GM19468 (cell line): ENCODE measurements at regions not wholly inside any gene's neighbourhood (a gene's known extent, or its start where the extent isn't known, plus 50 kb on each side); places are given as distances from the start of the nearest gene placed in this dataset.
A peak's percentile ranks its signal among the peaks of the same experiment; 100 is the strongest.

Source experiments
- ATAC-seq: cut with Tn5 transposase; IDR thresholded peaks from one replicate; pipeline ENCODE4 v1.9.1; 2021; ENCODE audit warnings: mild to moderate bottlenecking, moderate library complexity, moderate number of reproducible peaks; ENCODE audit not compliant: unreplicated experiment; ENCODE audit errors: extremely low read depth

GRCh38 chr2:221107424-221107823, 464.7 kb downstream of the EPHA4 start:
- no peak for ATAC-seq

GRCh38 chr2:221109552-221109951, 462.6 kb downstream of the EPHA4 start:
- ATAC-seq, result peak; percentile 74

- ATAC-seq, result no peak
These were observed 460.4 kb downstream of the EPHA4 start for GRCh38 chr2:221111739-221112138.

GRCh38 chr2:221112744-221113143, 459.4 kb downstream of the EPHA4 start:
- ATAC-seq, result no peak

- ATAC-seq, result no peak
These were observed 456.2 kb downstream of the EPHA4 start for GRCh38 chr2:221115944-221116343.

GRCh38 chr2:221120643-221121042, 451.5 kb downstream of the EPHA4 start:
- peak; percentile 98 for ATAC-seq

GRCh38 chr2:221123396-221123795, 448.7 kb downstream of the EPHA4 start:
- no peak for ATAC-seq

- ATAC-seq, result no peak
These were observed 447.4 kb downstream of the EPHA4 start for GRCh38 chr2:221124532-221125240.

- ATAC-seq, result no peak
These were observed 446.4 kb downstream of the EPHA4 start for GRCh38 chr2:221125691-221126090.

GRCh38 chr2:221129657-221130056, 442.4 kb downstream of the EPHA4 start:
- ATAC-seq, result no peak

- ATAC-seq, result no peak
These were observed 441.7 kb downstream of the EPHA4 start for GRCh38 chr2:221130431-221130830.

- ATAC-seq, result no peak
These were observed 438.2 kb downstream of the EPHA4 start for GRCh38 chr2:221133941-221134340.

- no peak for ATAC-seq
These were observed 437.4 kb downstream of the EPHA4 start for GRCh38 chr2:221134718-221135117.

GRCh38 chr2:221135699-221136098, 436.4 kb downstream of the EPHA4 start:
- ATAC-seq, result no peak

GRCh38 chr2:221137385-221137784, 434.7 kb downstream of the EPHA4 start:
- no peak for ATAC-seq

- ATAC-seq, result no peak
These were observed 429.8 kb downstream of the EPHA4 start for GRCh38 chr2:221142341-221142740.

GRCh38 chr2:221143231-221143630, 428.9 kb downstream of the EPHA4 start:
- ATAC-seq, result no peak

GRCh38 chr2:221144909-221145308, 427.2 kb downstream of the EPHA4 start:
- no peak for ATAC-seq

GRCh38 chr2:221145396-221145795, 426.7 kb downstream of the EPHA4 start:
- ATAC-seq, result no peak

GRCh38 chr2:221153226-221153625, 418.9 kb downstream of the EPHA4 start:
- no peak for ATAC-seq

GRCh38 chr2:221154176-221154575, 417.9 kb downstream of the EPHA4 start:
- no peak for ATAC-seq

- ATAC-seq, result no peak
These were observed 415.9 kb downstream of the EPHA4 start for GRCh38 chr2:221156062-221156734.
